ENCODE measurements at regions not wholly inside any gene's neighbourhood (a gene's known extent, or its start where the extent isn't known, plus 50 kb on each side); places are given as distances from the start of the nearest gene placed in this dataset.

DNA sequence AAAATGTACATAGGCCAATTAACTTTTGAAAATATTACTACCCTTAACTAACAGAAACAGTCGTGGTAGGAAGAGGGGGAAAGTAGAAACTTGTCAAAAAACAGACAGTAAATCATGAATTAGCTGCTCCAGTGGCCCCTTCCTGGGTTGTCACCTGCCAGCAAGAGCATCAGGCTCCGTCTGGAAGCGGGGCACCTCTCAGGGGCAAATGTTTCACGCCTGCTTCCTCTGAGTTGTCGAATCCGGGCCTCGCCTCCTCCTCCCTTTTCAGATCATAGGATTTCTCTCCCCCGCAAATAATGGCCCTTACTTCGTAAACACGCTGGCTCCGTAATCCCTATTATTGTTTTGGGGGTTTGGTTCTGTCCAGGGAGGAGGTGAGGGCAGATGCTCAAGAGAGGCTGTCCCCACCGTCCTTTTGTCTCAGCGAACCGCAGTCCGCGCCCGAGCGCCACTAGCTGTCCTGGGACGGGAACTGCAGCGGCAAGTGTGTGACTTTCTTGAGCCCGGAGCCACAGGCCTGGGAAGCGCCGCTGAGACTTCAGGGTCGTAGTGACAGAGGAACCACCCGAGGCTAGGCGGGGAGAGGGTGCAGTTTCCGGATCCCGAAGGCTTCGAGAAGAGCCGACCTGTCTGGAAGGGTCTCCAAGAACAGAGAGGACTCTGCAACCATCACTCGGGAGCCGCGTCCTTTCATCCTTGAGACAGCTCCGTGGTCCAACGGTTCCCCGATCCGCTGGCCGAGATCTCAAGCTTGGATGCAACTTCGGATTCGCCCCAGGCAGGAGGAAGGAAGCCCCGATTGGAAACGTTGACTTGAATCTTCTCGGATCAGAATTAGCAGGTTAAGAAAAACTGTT lies 214.5 kb upstream of the ZNF184 start:
- Mint-ChIP-seq H3K27ac (no peak overlapping the region), H3K27me3 (peaks cover 65% of the 10 kb centered on the region), H3K36me3 (ENCODE audit: low read depth) (no peaks in the 10 kb centered on the region), H3K4me1 (ENCODE audit: low read depth) (peaks cover 11% of the 10 kb centered on the region), H3K9me3 (no peaks in the 10 kb centered on the region), H3K4me3 (peak overlapping the region; percentile 78)
- intact Hi-C loops (cut with micrococcal nuclease) = loop anchor here (1.0 to 10.0 kb wide), 3 partner anchors 65 to 503 kb away; no protein-coding TSS in a partner anchor

- intact Hi-C loops (cut with micrococcal nuclease) = loop anchor here (10.0 kb wide), 2 partner anchors 220 to 500 kb away; no protein-coding TSS in a partner anchor
- H3K4me3 Mint-ChIP-seq = no peak overlapping the region
- peaks cover 73% of the 10 kb centered on the region for H3K27me3 Mint-ChIP-seq
- H3K36me3 Mint-ChIP-seq (ENCODE audit: low read depth) = no peaks in the 10 kb centered on the region
- no peak overlapping the region for H3K27ac Mint-ChIP-seq
- H3K4me1 Mint-ChIP-seq (ENCODE audit: low read depth) = peaks cover 21% of the 10 kb centered on the region
- no peaks in the 10 kb centered on the region for H3K9me3 Mint-ChIP-seq
These were observed 212.4 kb upstream of the ZNF184 start for GRCh38 chr6:27685279-27685678.

DNA sequence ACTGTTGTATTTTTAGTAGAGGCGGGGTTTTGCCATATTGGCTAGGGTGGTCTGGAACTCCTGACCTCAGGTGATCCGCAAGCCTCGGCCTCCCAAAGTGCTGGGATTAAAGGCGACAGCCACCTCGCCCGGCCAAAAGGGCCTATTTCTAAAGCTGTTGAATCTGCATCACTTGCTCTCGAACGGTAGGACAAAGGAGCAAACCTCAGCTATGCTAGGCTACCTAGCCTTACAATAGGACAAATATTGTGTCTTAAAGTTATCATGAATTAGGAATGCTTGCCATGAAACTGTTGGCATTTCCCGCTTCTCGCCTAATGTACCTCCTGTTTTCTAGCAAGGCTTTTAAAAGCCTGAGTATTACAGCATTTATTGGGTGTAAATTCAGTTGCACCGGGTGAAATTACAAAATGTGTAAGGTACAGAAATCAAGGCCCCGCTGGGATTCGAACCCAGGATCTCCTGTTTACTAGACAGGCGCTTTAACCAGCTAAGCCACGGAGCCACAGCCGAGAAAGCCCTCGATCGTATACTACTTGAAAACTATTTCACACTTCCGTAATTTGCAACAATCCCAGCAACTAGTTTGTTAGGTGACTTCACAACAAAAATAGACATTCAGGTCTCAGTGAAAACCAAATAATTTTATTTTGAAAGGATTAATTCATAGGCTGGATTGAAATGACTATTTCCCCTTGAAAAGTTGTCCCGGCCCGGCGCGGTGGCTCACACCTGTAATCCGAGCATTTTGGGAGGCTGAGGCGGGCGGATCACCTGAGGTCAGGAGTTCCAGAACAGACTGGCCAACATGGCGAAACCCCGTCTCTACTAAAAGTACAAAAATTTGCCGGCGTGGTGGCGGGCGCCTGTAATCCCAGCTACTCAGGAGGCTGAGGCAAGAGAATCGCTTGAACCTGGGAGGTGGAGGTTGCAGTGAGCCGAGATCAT lies 211.6 kb upstream of the ZNF184 start:
- intact Hi-C loops (cut with micrococcal nuclease) = loop anchor here (10.0 kb wide), 2 partner anchors 220 to 500 kb away; no protein-coding TSS in a partner anchor
- Mint-ChIP-seq H3K4me3 (no peak overlapping the region), H3K27me3 (peaks cover 79% of the 10 kb centered on the region), H3K9me3 (no peaks in the 10 kb centered on the region), H3K27ac (no peak overlapping the region), H3K36me3 (ENCODE audit: low read depth) (no peaks in the 10 kb centered on the region), H3K4me1 (ENCODE audit: low read depth) (peaks cover 29% of the 10 kb centered on the region)

GRCh38 chr6:27679964-27680694 lies 207.2 kb upstream of the ZNF184 start:
- no peak overlapping the region for H3K27ac Mint-ChIP-seq
- intact Hi-C loops (cut with micrococcal nuclease) = loop anchor here (10.0 kb wide), 2 partner anchors 225 to 495 kb away; no protein-coding TSS in a partner anchor
- peak overlapping the region; percentile 39 for H3K4me3 Mint-ChIP-seq
- H3K9me3 Mint-ChIP-seq = no peaks in the 10 kb centered on the region
- no peaks in the 10 kb centered on the region for H3K36me3 Mint-ChIP-seq (ENCODE audit: low read depth)
- peaks cover 92% of the 10 kb centered on the region for H3K27me3 Mint-ChIP-seq
- H3K4me1 Mint-ChIP-seq (ENCODE audit: low read depth) = peaks cover 22% of the 10 kb centered on the region

GRCh38 chr6:27679308-27679963 lies 206.5 kb upstream of the ZNF184 start:
- H3K9me3 Mint-ChIP-seq = no peaks in the 10 kb centered on the region
- peaks cover 91% of the 10 kb centered on the region for H3K27me3 Mint-ChIP-seq
- H3K4me3 Mint-ChIP-seq = peak overlapping the region; percentile 39
- intact Hi-C loops (cut with micrococcal nuclease) = no loop called here
- no peak overlapping the region for H3K27ac Mint-ChIP-seq
- H3K36me3 Mint-ChIP-seq (ENCODE audit: low read depth) = no peaks in the 10 kb centered on the region
- peaks cover 22% of the 10 kb centered on the region for H3K4me1 Mint-ChIP-seq (ENCODE audit: low read depth)

GRCh38 chr6:27678469-27678868 lies 205.6 kb upstream of the ZNF184 start:
- H3K27me3 Mint-ChIP-seq = peaks cover 90% of the 10 kb centered on the region
- no peaks in the 10 kb centered on the region for H3K36me3 Mint-ChIP-seq (ENCODE audit: low read depth)
- H3K4me1 Mint-ChIP-seq (ENCODE audit: low read depth) = peaks cover 22% of the 10 kb centered on the region
- H3K27ac Mint-ChIP-seq = no peak overlapping the region
- H3K9me3 Mint-ChIP-seq = peaks cover 2% of the 10 kb centered on the region
- H3K4me3 Mint-ChIP-seq = no peak overlapping the region
- intact Hi-C loops (cut with micrococcal nuclease) = no loop called here

DNA sequence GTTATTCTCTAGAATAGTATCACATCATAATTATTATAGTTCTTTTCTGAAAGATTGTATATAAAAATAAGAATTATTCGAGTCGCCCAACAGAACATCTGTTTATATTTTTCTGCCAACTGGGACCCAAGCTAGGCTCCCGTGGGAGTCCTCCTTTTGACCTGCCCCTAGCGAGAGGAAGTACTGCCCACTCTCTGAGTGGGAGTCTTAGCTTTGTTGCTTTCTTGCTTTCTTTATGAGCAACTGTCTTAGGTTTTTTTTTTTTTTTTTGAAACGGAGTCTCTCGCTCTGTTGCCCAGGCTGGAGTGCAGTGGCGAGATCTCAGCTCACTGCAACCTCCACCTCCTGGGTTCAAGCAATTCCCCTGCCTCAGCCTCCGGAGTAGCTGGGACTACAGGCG lies 202.0 kb upstream of the ZNF184 start:
- H3K4me1 Mint-ChIP-seq (ENCODE audit: low read depth) = peaks cover 26% of the 10 kb centered on the region
- no peaks in the 10 kb centered on the region for H3K36me3 Mint-ChIP-seq (ENCODE audit: low read depth)
- no peak overlapping the region for H3K27ac Mint-ChIP-seq
- H3K4me3 Mint-ChIP-seq = no peak overlapping the region
- intact Hi-C loops (cut with micrococcal nuclease) = no loop called here
- peaks cover 14% of the 10 kb centered on the region for H3K9me3 Mint-ChIP-seq
- peaks cover 90% of the 10 kb centered on the region for H3K27me3 Mint-ChIP-seq

DNA sequence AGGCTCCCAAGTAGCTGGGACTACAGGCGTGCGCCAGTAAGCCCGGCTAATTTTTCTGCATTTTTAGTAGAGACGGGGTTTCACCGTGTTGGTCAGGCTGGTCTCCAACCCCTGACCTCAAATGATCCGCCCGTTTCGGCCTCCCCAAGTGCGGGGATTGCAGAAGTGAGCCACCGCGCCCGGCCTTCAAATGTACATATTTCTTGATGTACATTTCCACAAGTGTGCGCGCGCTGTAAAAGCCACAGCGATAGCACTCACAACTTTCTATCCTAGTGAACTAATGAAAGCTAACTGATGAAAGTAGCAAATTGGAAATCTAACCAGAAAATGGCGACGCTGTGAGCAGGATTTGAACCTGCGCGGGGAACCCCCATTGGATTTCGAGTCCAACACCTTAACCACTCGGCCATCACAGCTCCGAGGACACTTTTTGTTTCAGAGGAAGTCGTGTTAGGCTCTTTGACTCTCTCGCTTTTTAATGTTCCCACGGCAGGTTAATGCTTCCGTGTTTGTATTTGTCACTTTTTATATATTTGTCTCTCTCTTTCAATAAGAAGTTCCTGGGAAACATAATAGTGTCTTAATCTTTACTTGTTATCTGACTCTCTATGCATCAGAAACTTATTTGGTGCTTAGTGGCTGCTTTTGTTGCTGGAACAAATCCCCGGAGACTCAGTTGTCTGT lies 199.4 kb upstream of the ZNF184 start:
- peak overlapping the region; percentile 39 for H3K4me3 Mint-ChIP-seq
- peaks cover 14% of the 10 kb centered on the region for H3K9me3 Mint-ChIP-seq
- intact Hi-C loops (cut with micrococcal nuclease) = no loop called here
- peaks cover 92% of the 10 kb centered on the region for H3K27me3 Mint-ChIP-seq
- H3K27ac Mint-ChIP-seq = no peak overlapping the region
- peaks cover 35% of the 10 kb centered on the region for H3K4me1 Mint-ChIP-seq (ENCODE audit: low read depth)
- H3K36me3 Mint-ChIP-seq (ENCODE audit: low read depth) = no peaks in the 10 kb centered on the region

DNA sequence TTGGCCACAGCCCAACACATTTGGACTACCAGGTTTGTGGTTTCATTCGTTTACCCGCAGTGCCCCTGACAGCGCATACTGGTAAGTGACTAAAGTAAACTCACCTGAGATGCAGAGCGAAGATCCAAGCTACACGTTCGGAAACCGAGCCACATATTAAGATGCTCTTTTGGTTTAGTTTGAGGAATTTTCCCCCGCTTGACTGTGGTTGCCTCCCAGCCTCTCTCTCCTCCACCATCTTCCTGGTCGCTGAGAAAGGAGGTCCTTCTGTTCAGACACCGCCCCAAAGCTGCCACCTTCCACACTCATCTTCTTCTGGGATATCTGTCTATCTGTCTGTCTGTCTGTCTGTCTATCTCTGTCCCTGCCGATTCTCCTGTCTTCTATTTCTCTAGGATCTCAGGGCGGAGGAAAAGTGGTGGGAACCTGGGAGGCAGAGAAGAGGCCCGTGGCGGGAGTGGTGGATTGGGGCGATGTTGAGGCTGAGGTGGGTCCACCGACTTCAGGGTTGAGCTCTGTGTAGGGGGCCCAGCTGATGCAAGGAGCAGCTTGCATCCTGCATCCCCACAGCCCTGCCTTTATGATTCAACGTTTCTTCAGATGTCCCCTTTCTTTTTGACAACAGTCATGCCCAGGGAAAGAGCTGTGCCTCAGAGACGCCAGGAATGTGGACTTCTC lies 196.9 kb upstream of the ZNF184 start:
- Mint-ChIP-seq H3K27ac (no peak overlapping the region), H3K4me3 (no peak overlapping the region), H3K27me3 (peaks cover 93% of the 10 kb centered on the region), H3K36me3 (ENCODE audit: low read depth) (no peaks in the 10 kb centered on the region), H3K4me1 (ENCODE audit: low read depth) (peaks cover 35% of the 10 kb centered on the region), H3K9me3 (peaks cover 14% of the 10 kb centered on the region)
- intact Hi-C loops (cut with micrococcal nuclease) = no loop called here

GRCh38 chr6:27669295-27669623 lies 196.4 kb upstream of the ZNF184 start:
- Mint-ChIP-seq H3K4me3 (no peak overlapping the region), H3K27ac (no peak overlapping the region), H3K36me3 (ENCODE audit: low read depth) (no peaks in the 10 kb centered on the region), H3K4me1 (ENCODE audit: low read depth) (peaks cover 35% of the 10 kb centered on the region), H3K9me3 (peaks cover 14% of the 10 kb centered on the region), H3K27me3 (peaks cover 92% of the 10 kb centered on the region)
- intact Hi-C loops (cut with micrococcal nuclease) = no loop called here

GRCh38 chr6:27668442-27669294 lies 195.8 kb upstream of the ZNF184 start:
- H3K9me3 Mint-ChIP-seq = peaks cover 14% of the 10 kb centered on the region
- peaks cover 35% of the 10 kb centered on the region for H3K4me1 Mint-ChIP-seq (ENCODE audit: low read depth)
- no peak overlapping the region for H3K27ac Mint-ChIP-seq
- no peak overlapping the region for H3K4me3 Mint-ChIP-seq
- H3K27me3 Mint-ChIP-seq = peaks cover 89% of the 10 kb centered on the region
- intact Hi-C loops (cut with micrococcal nuclease) = no loop called here
- no peaks in the 10 kb centered on the region for H3K36me3 Mint-ChIP-seq (ENCODE audit: low read depth)
